Heart right ventricle (tissue), 16 donors: ENCODE measurements at regions not wholly inside any gene's neighbourhood (a gene's known extent, or its start where the extent isn't known, plus 50 kb on each side); places are given as distances from the start of the nearest gene placed in this dataset.

Experiments used
- ATAC-seq, 8 donors: fragments of 200-7000 bp; cut with Tn5 transposase; one replicate each; pipeline ENCODE4 v1.9.1; 2020; ENCODE audit warnings: mild to moderate bottlenecking in 8 of 8, moderate library complexity in 8 of 8, moderate number of reproducible peaks in 1 of 8
- DNase-seq, 2 donors: peaks; one replicate each; pipeline ENCODE4 v3.0.0-alpha.2; 2020
- H3K27ac ChIP-seq, 10 donors: fragments of 200-600 bp; sonication (generic) in 2 of 10; one replicate each; pipeline versions ENCODE4 v1.5.0 to v1.8.0; 2020 to 2022; ENCODE audit warnings: mild to moderate bottlenecking in 3 of 10
- H3K27me3 ChIP-seq, 7 donors: fragments of 200-600 bp; one replicate each; pipeline ENCODE4 v1.8.0; 2021 to 2022; ENCODE audit warnings: mild to moderate bottlenecking in 2 of 7
- H3K36me3 ChIP-seq, 9 donors: fragments of 200-600 bp; sonication (generic) in 1 of 9; one replicate each; pipeline versions ENCODE4 v1.5.0 to v1.8.0; 2020 to 2022; ENCODE audit warnings: mild to moderate bottlenecking in 2 of 9
- H3K4me1 ChIP-seq, 9 donors: fragments of 200-600 bp; sonication (generic) in 1 of 9; one replicate each; pipeline versions ENCODE4 v1.5.0 to v1.8.0; 2020 to 2022; ENCODE audit warnings: mild to moderate bottlenecking in 4 of 9
- H3K4me3 ChIP-seq, 10 donors: fragments of 200-600 bp; sonication (generic) in 2 of 10; one replicate each; pipeline versions ENCODE4 v1.5.0 to v1.8.0; 2020 to 2022; ENCODE audit warnings: mild to moderate bottlenecking in 7 of 10, moderate library complexity in 2 of 10
- H3K9me3 ChIP-seq, 11 donors: fragments of 200-600 bp in 10 of 11; sonication (generic) in 2 of 11; one replicate each; pipeline versions ENCODE4 v1.5.0 to v1.8.0; 2013 to 2022; ENCODE audit warnings: mild to moderate bottlenecking in 2 of 11, control low read depth in 1 of 11, moderate library complexity in 1 of 11
- WGBS, 2 donors: extraction: QIAGEN DNeasy Blood & Tissue Kit; methylation state at CpG; one replicate each; pipeline ENCODE4 v1.1.7; 2013; ENCODE audit warnings: inconsistent platforms in 1 of 2; 5-methylcytosine and 5-hydroxymethylcytosine counted together
- intact Hi-C, 10 donors: fragments of 100-400 bp; cut with DNase I; formaldehyde crosslinking; loops; one replicate each; pipeline versions ENCODE4 v1.11.1 to v1.14.2; 2022
- TF ChIP-seq, protein P1 (sequence below), 9 donors: fragments of 200-600 bp; sonication (generic) in 2 of 9; IDR thresholded peaks; one replicate each; pipeline versions ENCODE4 v1.5.0 to v1.8.0; 2021 to 2022; ENCODE audit warnings: antibody characterized with exemption in 9 of 9, mild to moderate bottlenecking in 5 of 9, moderate library complexity in 1 of 9
- donor health status: Arrhythmogenic right ventricular cardiomyopathy.
- donor health status: ischemic (EF 13 %, LVEDD 7.1; RV severe dilation, severe dysfunction).
- donor health status: healthy with polysubstance abuse.
- donor health status: DM: no; HTN: yes; CAD: no.
- donor health status: DM: no; HTN: no; CAD: no.
- donor health status: ischemic (EF 25% LVEDD 6.9; RV normal size, moderate dysfunction).
- donor health status: ischemic (EF 25% LVEDD 5.7; RV mildly dilated, moderate dysfunction).
- donor health status: healthy.
- donor health status: DM: yes; HTN: yes; CAD: no.
- donor health status: Ischemic cardiomyopathy.
- donor health status: ischemic (EF 35%, LVEDD 5.7; RV mildly dilated, moderate dysfunction).
- donor health status: nonischemic (EF 11% LVEDD 7.7; RV severe dilation, severe dysfunction).
- donor health status: DM: yes; HTN: yes; CAD: no.
- donor health status: PGD.
- donor health status: ischemic (EF 29% LVEDD 5.4; RV normal size, mild dysfunction).
- donor health status: nonischemic (EF 23%, LVEDD 6.1; RV moderate dilation, normal function).

DNA sequence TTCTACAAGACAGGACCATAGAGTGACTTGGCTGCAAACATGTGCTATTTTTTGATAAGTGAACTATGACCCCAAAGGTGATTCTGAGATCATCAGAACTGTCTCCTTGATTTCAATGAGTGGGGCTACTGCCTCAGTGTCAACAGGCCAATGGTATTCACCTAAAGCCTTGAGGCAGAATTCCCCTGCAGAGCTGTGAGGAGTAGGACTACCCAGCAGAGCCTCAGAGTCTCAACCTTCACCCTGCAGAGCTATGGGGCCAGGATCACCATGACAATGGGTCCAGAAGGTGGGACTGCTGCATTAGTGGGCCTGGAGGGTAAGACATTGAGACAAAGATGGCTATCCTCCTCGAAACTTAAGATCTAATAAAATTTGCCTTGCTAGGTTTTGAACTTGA is 1668.2 kb upstream of the SLC39A10 start:
- no peaks in the 10 kb centered on the region for H3K9me3 ChIP-seq
- no peaks in the 10 kb centered on the region for H3K4me1 ChIP-seq
- DNase-seq (no peak), ATAC-seq (no peak)
- no peak overlapping the region for H3K4me3 ChIP-seq
- intact Hi-C loops = no loop called here
- 52 to 67% methylated on average over 1 of the region's 1 CpG for WGBS, 2 donors
- TF ChIP-seq, protein P1, sequence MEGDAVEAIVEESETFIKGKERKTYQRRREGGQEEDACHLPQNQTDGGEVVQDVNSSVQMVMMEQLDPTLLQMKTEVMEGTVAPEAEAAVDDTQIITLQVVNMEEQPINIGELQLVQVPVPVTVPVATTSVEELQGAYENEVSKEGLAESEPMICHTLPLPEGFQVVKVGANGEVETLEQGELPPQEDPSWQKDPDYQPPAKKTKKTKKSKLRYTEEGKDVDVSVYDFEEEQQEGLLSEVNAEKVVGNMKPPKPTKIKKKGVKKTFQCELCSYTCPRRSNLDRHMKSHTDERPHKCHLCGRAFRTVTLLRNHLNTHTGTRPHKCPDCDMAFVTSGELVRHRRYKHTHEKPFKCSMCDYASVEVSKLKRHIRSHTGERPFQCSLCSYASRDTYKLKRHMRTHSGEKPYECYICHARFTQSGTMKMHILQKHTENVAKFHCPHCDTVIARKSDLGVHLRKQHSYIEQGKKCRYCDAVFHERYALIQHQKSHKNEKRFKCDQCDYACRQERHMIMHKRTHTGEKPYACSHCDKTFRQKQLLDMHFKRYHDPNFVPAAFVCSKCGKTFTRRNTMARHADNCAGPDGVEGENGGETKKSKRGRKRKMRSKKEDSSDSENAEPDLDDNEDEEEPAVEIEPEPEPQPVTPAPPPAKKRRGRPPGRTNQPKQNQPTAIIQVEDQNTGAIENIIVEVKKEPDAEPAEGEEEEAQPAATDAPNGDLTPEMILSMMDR (IDR thresholded peaks at IDR 0.05) = no peak
- no peak overlapping the region for H3K27ac ChIP-seq
- H3K36me3 ChIP-seq = no peaks in the 10 kb centered on the region
- no peaks in the 10 kb centered on the region for H3K27me3 ChIP-seq

DNA sequence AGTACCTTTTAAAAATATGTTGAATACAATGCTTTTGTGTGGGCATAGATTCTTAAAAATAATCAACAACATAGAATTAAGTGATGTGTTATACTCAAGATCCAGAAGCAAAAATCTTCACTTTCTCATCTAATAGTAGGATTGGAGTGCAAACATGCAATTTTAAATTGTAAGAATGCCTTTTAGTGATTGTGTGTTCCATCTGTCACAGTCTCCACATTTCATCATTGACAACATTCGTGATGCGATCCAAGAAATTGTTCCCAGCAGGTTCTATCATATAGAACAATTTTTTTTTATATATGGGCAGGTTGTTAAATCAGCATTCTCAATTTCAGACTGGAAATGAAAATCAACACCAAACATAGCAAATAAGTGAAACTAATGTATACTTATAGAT is 1671.8 kb upstream of the SLC39A10 start:
- intact Hi-C loops = no loop called here
- H3K36me3 ChIP-seq = no peaks in the 10 kb centered on the region
- no peak for ATAC-seq
- DNase-seq = no peak
- TF ChIP-seq, protein P1 (IDR thresholded peaks at IDR 0.05) = no peak
- no peaks in the 10 kb centered on the region for H3K9me3 ChIP-seq
- H3K4me1 ChIP-seq = no peaks in the 10 kb centered on the region
- H3K27me3 ChIP-seq = no peaks in the 10 kb centered on the region
- no peak overlapping the region for H3K27ac ChIP-seq
- WGBS, 2 donors = 86 to 89% methylated on average over 2 of the region's 2 CpGs
- no peak overlapping the region for H3K4me3 ChIP-seq

DNA sequence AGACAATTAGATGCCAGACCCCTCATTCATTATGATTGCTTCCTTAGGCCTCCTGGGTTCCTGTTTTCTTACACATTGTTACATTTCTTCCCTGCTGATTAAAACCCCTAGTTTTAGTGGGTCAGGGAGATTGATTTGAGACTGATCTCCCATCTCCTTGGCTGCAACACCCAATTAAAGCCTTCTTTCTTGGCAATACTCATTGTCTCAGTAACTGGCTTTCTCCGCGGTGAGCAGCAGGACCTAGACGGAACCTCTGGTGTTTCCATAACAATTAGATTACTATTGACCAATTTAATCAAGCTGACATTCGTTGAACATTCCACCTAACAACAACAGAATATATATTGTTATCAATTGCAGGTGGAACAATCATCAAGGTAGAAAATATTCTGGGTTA is 1676.4 kb upstream of the SLC39A10 start:
- WGBS, 2 donors = 71 to 74% methylated on average over 4 of the region's 4 CpGs
- no peaks in the 10 kb centered on the region for H3K4me1 ChIP-seq
- H3K27me3 ChIP-seq = no peaks in the 10 kb centered on the region
- ATAC-seq (no peak), DNase-seq (no peak)
- peaks cover 0 to 27% (median 7%) of the 10 kb centered on the region in 11 donors for H3K9me3 ChIP-seq
- intact Hi-C loops = no loop called here
- no peak overlapping the region for H3K27ac ChIP-seq
- H3K36me3 ChIP-seq = no peaks in the 10 kb centered on the region
- no peak overlapping the region for H3K4me3 ChIP-seq
- TF ChIP-seq, protein P1 (IDR thresholded peaks at IDR 0.05) = no peak

DNA sequence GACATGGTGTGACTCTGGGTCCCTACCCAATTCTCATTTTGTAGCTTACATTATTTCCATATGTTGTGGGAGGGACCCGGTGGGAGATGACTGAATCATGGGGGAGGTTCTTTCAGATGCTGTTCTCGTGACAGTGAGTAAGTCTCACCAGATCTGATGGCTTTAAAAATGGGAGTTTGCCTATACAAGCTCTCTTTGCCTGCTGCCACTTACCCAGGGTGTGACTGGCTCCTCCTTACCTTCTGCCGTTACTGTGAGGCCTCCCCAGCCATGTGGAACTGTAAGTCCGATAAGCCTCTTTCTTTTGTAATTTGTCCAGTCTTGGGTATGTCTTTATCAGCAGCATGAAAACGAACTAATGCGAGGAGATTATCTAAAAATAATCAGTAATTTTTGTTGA is 1683.2 kb upstream of the SLC39A10 start:
- Histone ChIP-seq H3K4me1 (no peaks in the 10 kb centered on the region), H3K27me3 (no peaks in the 10 kb centered on the region), H3K9me3 (peaks cover 0 to 20% (median 7%) of the 10 kb centered on the region in 11 donors), H3K36me3 (no peaks in the 10 kb centered on the region), H3K4me3 (no peak overlapping the region), H3K27ac (no peak overlapping the region)
- intact Hi-C loops = no loop called here
- WGBS, 2 donors = 68 to 74% methylated on average over 6 of the region's 6 CpGs
- DNase-seq = no peak
- no peak for ATAC-seq
- TF ChIP-seq, protein P1 (IDR thresholded peaks at IDR 0.05) = no peak

DNA sequence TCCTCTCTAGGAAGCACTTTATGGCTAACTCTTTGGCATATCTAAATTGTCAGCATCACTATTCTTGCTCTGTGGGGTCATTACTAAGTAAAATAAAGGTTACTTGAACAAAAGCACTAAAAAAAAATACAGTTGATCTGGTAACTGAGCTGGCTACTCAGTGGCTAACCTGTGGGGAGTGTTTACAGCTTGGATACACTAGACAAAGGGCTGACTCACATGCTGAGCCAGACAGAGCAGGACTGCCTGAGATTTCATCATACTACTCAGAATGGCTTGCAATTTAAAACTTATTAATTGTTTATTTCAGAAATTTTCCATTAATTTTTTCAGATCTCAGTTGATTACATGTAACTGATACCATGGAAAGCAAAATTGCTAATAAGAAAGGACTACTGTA is 1690.4 kb upstream of the SLC39A10 start:
- TF ChIP-seq, protein P1 (IDR thresholded peaks at IDR 0.05) = no peak
- Histone ChIP-seq H3K36me3 (no peaks in the 10 kb centered on the region), H3K27ac (no peak overlapping the region), H3K27me3 (no peaks in the 10 kb centered on the region), H3K4me1 (no peaks in the 10 kb centered on the region), H3K9me3 (no peaks in the 10 kb centered on the region), H3K4me3 (no peak overlapping the region)
- intact Hi-C loops = no loop called here
- ATAC-seq (no peak), DNase-seq (no peak)
